Limb (tissue), 2 donors: ENCODE measurements at regions not wholly inside any gene's neighbourhood (a gene's known extent, or its start where the extent isn't known, plus 50 kb on each side); places are given as distances from the start of the nearest gene placed in this dataset.
"Not testable (repeated sequence)": the region's sequence is repeated elsewhere in the genome, so short reads cannot be mapped to it uniquely, and the experiment has no call there.

Experiments used
- DNase-seq, 2 donors: peaks; one replicate each; pipeline ENCODE4 v3.0.0-alpha.2; 2016; ENCODE audit errors: extremely low spot score in 2 of 2

- no peak for DNase-seq
Observed at GRCh38 chr4:179110356-179110755, 1668.1 kb upstream of the AGA start.

GRCh38 chr4:179110816-179111215 lies 1668.6 kb upstream of the AGA start:
- no peak for DNase-seq

- no peak for DNase-seq
Observed at GRCh38 chr4:179112441-179113170, 1670.4 kb upstream of the AGA start.

GRCh38 chr4:179114615-179115014 lies 1672.4 kb upstream of the AGA start:
- DNase-seq, result no peak

GRCh38 chr4:179116011-179116410 lies 1673.8 kb upstream of the AGA start:
- DNase-seq, result no peak

- DNase-seq, result no peak
Observed at GRCh38 chr4:179116581-179116980, 1674.3 kb upstream of the AGA start.

GRCh38 chr4:179123084-179123483 lies 1680.8 kb upstream of the AGA start:
- DNase-seq, result no peak

GRCh38 chr4:179124419-179124818 lies 1682.2 kb upstream of the AGA start:
- no peak for DNase-seq

- DNase-seq, result no peak
Observed at GRCh38 chr4:179124957-179125356, 1682.7 kb upstream of the AGA start.

- no peak for DNase-seq
Observed at GRCh38 chr4:179125870-179126269, 1683.6 kb upstream of the AGA start.

GRCh38 chr4:179128299-179128698 lies 1686.1 kb upstream of the AGA start:
- no peak for DNase-seq

GRCh38 chr4:179130122-179130714 lies 1688.0 kb upstream of the AGA start:
- no peak for DNase-seq

- no peak for DNase-seq
Observed at GRCh38 chr4:179145746-179146525, 1703.7 kb upstream of the AGA start.

GRCh38 chr4:179151770-179152169 lies 1709.5 kb upstream of the AGA start:
- DNase-seq, result no peak

GRCh38 chr4:179163147-179163546 lies 1720.9 kb upstream of the AGA start:
- DNase-seq, result no peak

GRCh38 chr4:179164267-179164999 lies 1722.2 kb upstream of the AGA start:
- DNase-seq, result no peak

GRCh38 chr4:179165000-179165738 lies 1722.9 kb upstream of the AGA start:
- DNase-seq, result no peak

- DNase-seq, result no peak
Observed at GRCh38 chr4:179165862-179166261, 1723.6 kb upstream of the AGA start.

- DNase-seq, result not testable (repeated sequence)
Observed at GRCh38 chr4:179170308-179170707, 1728.1 kb upstream of the AGA start.

GRCh38 chr4:179182741-179183140 lies 1740.5 kb upstream of the AGA start:
- no peak for DNase-seq

- DNase-seq, result no peak
Observed at GRCh38 chr4:179195887-179196286, 1753.7 kb upstream of the AGA start.
